NB4 (cell line): ENCODE measurements at regions not wholly inside any gene's neighbourhood (a gene's known extent, or its start where the extent isn't known, plus 50 kb on each side); places are given as distances from the start of the nearest gene placed in this dataset.

ENCODE experiments used
- DNase-seq: peaks from one replicate; pipeline ENCODE4 v3.0.0; 2010; ENCODE audit warnings: low read depth
- H3K4me3 ChIP-seq: one replicate; pipeline ENCODE4 v1.5.1; 2011; ENCODE audit warnings: mild to moderate bottlenecking, low read depth, low read length, moderate library complexity
- CTCF ChIP-seq: IDR thresholded peaks from one replicate; pipeline ENCODE4 v1.5.1; 2012; ENCODE audit warnings: low read depth, low read length
- MAX ChIP-seq: IDR thresholded peaks from 2 replicates; pipeline ENCODE4 v1.6.1; 2011; ENCODE audit warnings: low read depth, low read length
- MYC ChIP-seq: IDR thresholded peaks from 2 replicates; pipeline ENCODE4 v1.6.1; 2011; ENCODE audit warnings: low read depth, low read length
- POLR2A ChIP-seq: IDR thresholded peaks from 2 replicates; pipeline ENCODE4 v1.6.1; 2011; ENCODE audit warnings: mild to moderate bottlenecking; ENCODE audit not compliant: insufficient read length; ENCODE audit errors: extremely low read depth

GRCh38 chr4:165620913-165621312 is 242.1 kb downstream of the CPE start:
- H3K4me3 ChIP-seq, result no peak overlapping the region
- DNase-seq, result no peak
- TF ChIP-seq POLR2A (no peak), CTCF (no peak), MYC (no peak)

- TF ChIP-seq POLR2A (no peak), MAX (no peak), MYC (no peak), CTCF (no peak)
- H3K4me3 ChIP-seq, result no peak overlapping the region
- no peak for DNase-seq
Observed at GRCh38 chr4:165621983-165622382, 243.2 kb downstream of the CPE start.

- TF ChIP-seq POLR2A (no peak), CTCF (no peak), MYC (no peak), MAX (no peak)
- DNase-seq, result no peak
- H3K4me3 ChIP-seq, result no peak overlapping the region
Observed at GRCh38 chr4:165625281-165625680, 246.5 kb downstream of the CPE start.

GRCh38 chr4:165626316-165626715 is 246.7 kb upstream of the TLL1 start:
- TF ChIP-seq MAX (no peak), CTCF (no peak), POLR2A (no peak), MYC (no peak)
- no peak overlapping the region for H3K4me3 ChIP-seq
- DNase-seq, result no peak

GRCh38 chr4:165627128-165627527 is 245.9 kb upstream of the TLL1 start:
- H3K4me3 ChIP-seq, result no peak overlapping the region
- TF ChIP-seq CTCF, result no peak
- TF ChIP-seq POLR2A, result no peak
- TF ChIP-seq MAX, result no peak
- TF ChIP-seq MYC, result no peak
- DNase-seq, result no peak

GRCh38 chr4:165627548-165627947 is 245.5 kb upstream of the TLL1 start:
- TF ChIP-seq CTCF (no peak), MAX (no peak), MYC (no peak), POLR2A (no peak)
- DNase-seq, result no peak
- no peak overlapping the region for H3K4me3 ChIP-seq
